ENCODE measurements at regions not wholly inside any gene's neighbourhood (a gene's known extent, or its start where the extent isn't known, plus 50 kb on each side); places are given as distances from the start of the nearest gene placed in this dataset.
"Not testable (repeated sequence)": the region's sequence is repeated elsewhere in the genome, so short reads cannot be mapped to it uniquely, and the experiment has no call there.

GRCh38 chr11:86737230-86737629 is 63.1 kb upstream of the PRSS23 start:
- H3K27ac Mint-ChIP-seq: peak overlapping the region; percentile 88
- peaks cover 47% of the 10 kb centered on the region for H3K4me1 Mint-ChIP-seq
- H4K20me1 ChIP-seq (ENCODE audit: low read depth): no peaks in the 10 kb centered on the region
- no peaks in the 10 kb centered on the region for H3K9me3 ChIP-seq (ENCODE audit: low read depth)
- peaks cover 7% of the 10 kb centered on the region for H3K9me3 Mint-ChIP-seq
- no peak overlapping the region for H3K27ac ChIP-seq
- peaks cover 1% of the 10 kb centered on the region for H3K36me3 Mint-ChIP-seq
- no peak for DNase-seq (ENCODE audit: low spot score)
- peaks cover 4% of the 10 kb centered on the region for H3K27me3 Mint-ChIP-seq (ENCODE audit: insufficient read depth, low read depth)
- no peaks in the 10 kb centered on the region for H3K36me3 ChIP-seq
- H3K27me3 ChIP-seq: no peaks in the 10 kb centered on the region
- H3K4me2 ChIP-seq: no peak overlapping the region
- no peak overlapping the region for H3K9ac ChIP-seq
- TF ChIP-seq CTCF (IDR thresholded peaks at IDR 0.05) (no peak), EZH2 (IDR thresholded peaks at IDR 0.05) (no peak), EZH2phosphoT487 (IDR thresholded peaks at IDR 0.05) (no peak)
- no peak overlapping the region for H2AFZ ChIP-seq (replicated peaks)
- peaks cover 16% of the 10 kb centered on the region for H3K4me1 ChIP-seq
- no peak overlapping the region for H3K4me3 Mint-ChIP-seq
- no peak overlapping the region for H3K4me3 ChIP-seq
- no peaks in the 10 kb centered on the region for H3F3A ChIP-seq (ENCODE audit: low read depth)
- no peaks in the 10 kb centered on the region for H3K79me2 ChIP-seq (ENCODE audit: low read depth)

GRCh38 chr11:86736291-86737143 is 63.8 kb upstream of the PRSS23 start:
- peaks cover 16% of the 10 kb centered on the region for H3K4me1 ChIP-seq

GRCh38 chr11:86735451-86736290 is 63.3 kb upstream of the ME3 start:
- H3K9me3 ChIP-seq (ENCODE audit: low read depth): peaks cover 2% of the 10 kb centered on the region
- Mint-ChIP-seq H3K9me3 (peaks cover 13% of the 10 kb centered on the region), H3K36me3 (peaks cover 1% of the 10 kb centered on the region), H3K4me1 (peaks cover 31% of the 10 kb centered on the region), H3K27me3 (ENCODE audit: insufficient read depth, low read depth) (peaks cover 4% of the 10 kb centered on the region), H3K4me3 (no peak overlapping the region), H3K27ac (no peak overlapping the region)
- TF ChIP-seq EZH2 (IDR thresholded peaks at IDR 0.05): no peak
- TF ChIP-seq EZH2phosphoT487 (IDR thresholded peaks at IDR 0.05): no peak
- TF ChIP-seq CTCF (IDR thresholded peaks at IDR 0.05): no peak
- H3K4me2 ChIP-seq: no peak overlapping the region
- H3K27me3 ChIP-seq: no peaks in the 10 kb centered on the region
- peaks cover 13% of the 10 kb centered on the region for H3K4me1 ChIP-seq
- no peaks in the 10 kb centered on the region for H3F3A ChIP-seq (ENCODE audit: low read depth)
- DNase-seq (ENCODE audit: low spot score): no peak
- no peaks in the 10 kb centered on the region for H3K36me3 ChIP-seq
- H3K9ac ChIP-seq: no peak overlapping the region
- no peaks in the 10 kb centered on the region for H3K79me2 ChIP-seq (ENCODE audit: low read depth)
- H3K4me3 ChIP-seq: no peak overlapping the region
- peak overlapping the region; percentile 3 for H2AFZ ChIP-seq (replicated peaks)
- no peaks in the 10 kb centered on the region for H4K20me1 ChIP-seq (ENCODE audit: low read depth)
- H3K27ac ChIP-seq: no peak overlapping the region

More at GRCh38 chr11:86736291-86737143, 63.8 kb upstream of the PRSS23 start:
- Mint-ChIP-seq H3K27ac (peak overlapping the region; percentile 88), H3K9me3 (peaks cover 7% of the 10 kb centered on the region), H3K4me1 (peaks cover 40% of the 10 kb centered on the region), H3K36me3 (peaks cover 1% of the 10 kb centered on the region), H3K27me3 (ENCODE audit: insufficient read depth, low read depth) (peaks cover 4% of the 10 kb centered on the region), H3K4me3 (no peak overlapping the region)
- Histone ChIP-seq H3K27ac (no peak overlapping the region), H3K9ac (no peak overlapping the region), H3K9me3 (ENCODE audit: low read depth) (no peaks in the 10 kb centered on the region), H3K79me2 (ENCODE audit: low read depth) (no peaks in the 10 kb centered on the region), H3K4me2 (no peak overlapping the region), H3F3A (ENCODE audit: low read depth) (no peaks in the 10 kb centered on the region), H3K4me3 (no peak overlapping the region), H2AFZ (replicated peaks) (peak overlapping the region; percentile 3), H3K27me3 (no peaks in the 10 kb centered on the region), H3K36me3 (no peaks in the 10 kb centered on the region), H4K20me1 (ENCODE audit: low read depth) (no peaks in the 10 kb centered on the region)
- DNase-seq (ENCODE audit: low spot score): no peak
- TF ChIP-seq EZH2phosphoT487 (IDR thresholded peaks at IDR 0.05) (no peak), CTCF (IDR thresholded peaks at IDR 0.05) (no peak), EZH2 (IDR thresholded peaks at IDR 0.05) (no peak)

- H3F3A ChIP-seq (ENCODE audit: low read depth); H3K27ac ChIP-seq; H3K27me3 ChIP-seq; H3K9ac ChIP-seq; H3K36me3 ChIP-seq; H4K20me1 ChIP-seq (ENCODE audit: low read depth); DNase-seq (ENCODE audit: low spot score); H3K4me3 ChIP-seq; H3K79me2 ChIP-seq (ENCODE audit: low read depth); H3K36me3 Mint-ChIP-seq; H3K27ac Mint-ChIP-seq; H3K27me3 Mint-ChIP-seq (ENCODE audit: insufficient read depth, low read depth); H3K4me3 Mint-ChIP-seq; H3K4me2 ChIP-seq; H2AFZ ChIP-seq (replicated peaks): not testable (repeated sequence)
- H3K9me3 Mint-ChIP-seq: peaks cover 18% of the 10 kb centered on the region
- Histone ChIP-seq H3K4me1 (peaks cover 15% of the 10 kb centered on the region), H3K9me3 (ENCODE audit: low read depth) (peaks cover 13% of the 10 kb centered on the region)
- H3K4me1 Mint-ChIP-seq: peaks cover 15% of the 10 kb centered on the region
Measured at GRCh38 chr11:86732739-86733138, 60.3 kb upstream of the ME3 start.

GRCh38 chr11:86732286-86732685 is 59.9 kb upstream of the ME3 start:
- not testable (repeated sequence) for H3K36me3 Mint-ChIP-seq; H3K27ac ChIP-seq; H3K36me3 ChIP-seq; H3F3A ChIP-seq (ENCODE audit: low read depth); H2AFZ ChIP-seq (replicated peaks); DNase-seq (ENCODE audit: low spot score); H3K27me3 ChIP-seq; H4K20me1 ChIP-seq (ENCODE audit: low read depth); H3K27ac Mint-ChIP-seq; H3K4me2 ChIP-seq; H3K27me3 Mint-ChIP-seq (ENCODE audit: insufficient read depth, low read depth); H3K9ac ChIP-seq; H3K4me3 ChIP-seq; H3K79me2 ChIP-seq (ENCODE audit: low read depth); H3K4me3 Mint-ChIP-seq
- peaks cover 15% of the 10 kb centered on the region for H3K4me1 ChIP-seq
- H3K9me3 ChIP-seq (ENCODE audit: low read depth): peaks cover 13% of the 10 kb centered on the region
- H3K9me3 Mint-ChIP-seq: peaks cover 18% of the 10 kb centered on the region
- peaks cover 13% of the 10 kb centered on the region for H3K4me1 Mint-ChIP-seq
